A673 (cell line): ENCODE measurements at regions not wholly inside any gene's neighbourhood (a gene's known extent, or its start where the extent isn't known, plus 50 kb on each side); places are given as distances from the start of the nearest gene placed in this dataset.

Experiments used
- BruUV-seq: library from RNA; stranded (reverse); fragments of 400-500 nt; replicated peaks from 2 replicates; lab custom pipeline; 2021; lab: Mats Ljungman, UMichigan
- CTCF ChIA-PET: fragments of 300-600 bp; sonication (Branson Sonifier 250); formaldehyde crosslinking; loops from one replicate; lab custom pipeline; 2022; ENCODE audit warnings: antibody characterized with exemption; lab: Charles Lee
- POLR2A ChIA-PET: fragments of 300-600 bp; sonication (Branson Sonifier 250); formaldehyde crosslinking; loops from one replicate; lab custom pipeline; 2022; ENCODE audit warnings: antibody characterized with exemption; ENCODE audit not compliant: low non-redundant PET; lab: Charles Lee
- DNase-seq: peaks from one replicate; pipeline ENCODE4 v3.0.0-alpha.2; 2015; ENCODE audit warnings: low spot score
- H3K27ac ChIP-seq: fragments of 200-600 bp; sonication (generic); 2 replicates; pipeline ENCODE4 v1.5.1; 2016; ENCODE audit warnings: mixed run types, low read depth, mild to moderate bottlenecking, mixed read lengths, antibody characterized with exemption, low read length; ENCODE audit not compliant: poor library complexity, severe bottlenecking
- H3K27me3 ChIP-seq: fragments of 200-600 bp; sonication (generic); replicated peaks from 2 replicates; pipeline ENCODE4 v1.6.1; 2017; ENCODE audit warnings: mixed run types, low read depth, mild to moderate bottlenecking, mixed read lengths, antibody characterized with exemption, low read length; ENCODE audit not compliant: insufficient read depth, poor library complexity
- H3K36me3 ChIP-seq: fragments of 200-600 bp; sonication (generic); 2 replicates; pipeline ENCODE4 v1.6.1; 2016; ENCODE audit warnings: mixed run types, mild to moderate bottlenecking, mixed read lengths, antibody characterized with exemption, low read length; ENCODE audit not compliant: insufficient read depth, poor library complexity, severe bottlenecking
- H3K4me1 ChIP-seq: fragments of 200-600 bp; sonication (generic); 2 replicates; pipeline ENCODE4 v1.6.1; 2017; ENCODE audit warnings: mixed run types, mild to moderate bottlenecking, mixed read lengths, antibody characterized with exemption, low read length; ENCODE audit not compliant: insufficient read depth, poor library complexity, severe bottlenecking
- H3K4me3 ChIP-seq: fragments of 200-600 bp; sonication (generic); 2 replicates; pipeline ENCODE4 v1.5.1; 2016; ENCODE audit warnings: low read depth, mixed run types, mild to moderate bottlenecking, mixed read lengths, low read length; ENCODE audit not compliant: poor library complexity, severe bottlenecking
- H3K9me3 ChIP-seq: fragments of 200-600 bp; sonication (generic); 2 replicates; pipeline ENCODE4 v1.6.1; 2016; ENCODE audit warnings: mixed run types, low read depth, mild to moderate bottlenecking, mixed read lengths, antibody characterized with exemption, low read length; ENCODE audit not compliant: poor library complexity, severe bottlenecking
- EZH2 ChIP-seq: fragments of 200-600 bp; sonication (generic); IDR thresholded peaks from 2 replicates; pipeline ENCODE4 v1.6.1; 2017; ENCODE audit warnings: borderline replicate concordance, low read depth, mild to moderate bottlenecking, mixed read lengths, antibody characterized with exemption, low read length; ENCODE audit not compliant: poor library complexity, severe bottlenecking
- intact Hi-C: fragments of 100-400 bp; cut with micrococcal nuclease; formaldehyde crosslinking; loops from one replicate; pipeline ENCODE4 v1.10.0; 2022; ENCODE audit not compliant: unreplicated experiment
- TF ChIP-seq, protein P1 (sequence below): fragments of 300-800, 200-600 bp; sonication (generic); conservative IDR thresholded peaks from 2 replicates; pipeline ENCODE4 v1.5.1; 2017; ENCODE audit warnings: low read depth, mild to moderate bottlenecking, antibody characterized with exemption, low read length, moderate library complexity, mixed read lengths

DNA sequence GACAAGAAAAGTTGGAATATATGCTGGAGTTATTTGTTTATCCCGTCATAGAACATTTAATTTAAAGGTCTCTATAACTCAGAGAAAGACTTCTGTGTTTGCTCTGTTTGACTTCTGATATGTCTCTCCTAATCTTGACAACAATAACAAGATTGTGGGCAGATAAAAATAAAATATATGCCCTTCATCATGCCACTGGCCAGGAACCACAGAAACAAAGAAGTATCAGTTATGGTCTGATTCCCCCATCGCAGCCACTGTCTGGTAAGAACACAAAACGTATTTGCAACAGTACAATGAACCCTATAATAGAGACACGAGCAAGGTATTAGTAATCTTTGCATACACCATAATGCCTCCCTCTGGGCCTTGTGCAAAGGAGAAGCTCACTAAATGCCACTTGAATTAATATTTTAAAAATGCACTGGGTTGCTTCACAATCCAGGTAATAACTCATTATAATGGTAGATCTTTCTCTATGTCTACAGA, 1498.3 kb downstream of the CDH11 start:
- no peaks in the 10 kb centered on the region for H3K27me3 ChIP-seq
- H3K9me3 ChIP-seq: no peaks in the 10 kb centered on the region
- BruUV-seq: no TSS peak
- CTCF ChIA-PET: no interaction called here
- no peaks in the 10 kb centered on the region for H3K4me1 ChIP-seq
- POLR2A ChIA-PET: no interaction called here
- intact Hi-C loops: no loop called here
- H3K36me3 ChIP-seq: no peaks in the 10 kb centered on the region
- DNase-seq: no peak
- H3K27ac ChIP-seq: no peak overlapping the region
- TF ChIP-seq, protein P1, sequence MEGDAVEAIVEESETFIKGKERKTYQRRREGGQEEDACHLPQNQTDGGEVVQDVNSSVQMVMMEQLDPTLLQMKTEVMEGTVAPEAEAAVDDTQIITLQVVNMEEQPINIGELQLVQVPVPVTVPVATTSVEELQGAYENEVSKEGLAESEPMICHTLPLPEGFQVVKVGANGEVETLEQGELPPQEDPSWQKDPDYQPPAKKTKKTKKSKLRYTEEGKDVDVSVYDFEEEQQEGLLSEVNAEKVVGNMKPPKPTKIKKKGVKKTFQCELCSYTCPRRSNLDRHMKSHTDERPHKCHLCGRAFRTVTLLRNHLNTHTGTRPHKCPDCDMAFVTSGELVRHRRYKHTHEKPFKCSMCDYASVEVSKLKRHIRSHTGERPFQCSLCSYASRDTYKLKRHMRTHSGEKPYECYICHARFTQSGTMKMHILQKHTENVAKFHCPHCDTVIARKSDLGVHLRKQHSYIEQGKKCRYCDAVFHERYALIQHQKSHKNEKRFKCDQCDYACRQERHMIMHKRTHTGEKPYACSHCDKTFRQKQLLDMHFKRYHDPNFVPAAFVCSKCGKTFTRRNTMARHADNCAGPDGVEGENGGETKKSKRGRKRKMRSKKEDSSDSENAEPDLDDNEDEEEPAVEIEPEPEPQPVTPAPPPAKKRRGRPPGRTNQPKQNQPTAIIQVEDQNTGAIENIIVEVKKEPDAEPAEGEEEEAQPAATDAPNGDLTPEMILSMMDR: no peak
- no peak for TF ChIP-seq EZH2
- no peak overlapping the region for H3K4me3 ChIP-seq

DNA sequence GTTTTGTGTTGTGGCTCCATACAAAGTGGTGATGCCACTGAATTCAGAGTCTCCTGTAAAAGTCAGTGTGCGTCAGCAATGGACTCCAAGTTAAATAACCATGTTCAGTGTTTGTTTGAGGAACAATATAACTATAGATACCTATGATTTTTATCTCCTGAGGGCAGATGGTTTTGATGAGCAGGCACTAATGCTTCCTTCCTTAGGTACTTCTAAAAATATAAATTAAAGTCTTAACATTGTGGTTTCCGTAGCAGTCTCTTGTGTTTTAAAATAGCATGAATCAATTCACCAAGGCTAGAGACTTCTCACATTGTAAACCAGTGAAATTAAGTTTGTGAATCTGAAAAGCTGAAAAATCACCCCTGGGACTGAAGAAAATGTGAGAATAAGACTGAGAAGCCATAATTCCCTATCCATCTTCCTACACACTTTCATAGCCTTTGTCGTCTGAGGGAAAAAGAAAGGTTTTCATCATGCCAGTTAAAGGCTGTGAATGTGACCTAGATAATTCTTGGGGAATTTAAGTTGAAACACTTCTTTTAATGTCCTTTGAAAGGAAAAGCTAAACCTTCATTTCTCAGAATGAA, 1502.9 kb downstream of the CDH11 start:
- TF ChIP-seq, protein P1: no peak
- no peak for TF ChIP-seq EZH2
- no peak for DNase-seq
- Histone ChIP-seq H3K27ac (no peak overlapping the region), H3K4me3 (no peak overlapping the region), H3K4me1 (no peaks in the 10 kb centered on the region), H3K36me3 (no peaks in the 10 kb centered on the region), H3K9me3 (no peaks in the 10 kb centered on the region), H3K27me3 (no peaks in the 10 kb centered on the region)
- intact Hi-C loops: no loop called here
- CTCF ChIA-PET: no interaction called here
- POLR2A ChIA-PET: no interaction called here
- BruUV-seq: no TSS peak

DNA sequence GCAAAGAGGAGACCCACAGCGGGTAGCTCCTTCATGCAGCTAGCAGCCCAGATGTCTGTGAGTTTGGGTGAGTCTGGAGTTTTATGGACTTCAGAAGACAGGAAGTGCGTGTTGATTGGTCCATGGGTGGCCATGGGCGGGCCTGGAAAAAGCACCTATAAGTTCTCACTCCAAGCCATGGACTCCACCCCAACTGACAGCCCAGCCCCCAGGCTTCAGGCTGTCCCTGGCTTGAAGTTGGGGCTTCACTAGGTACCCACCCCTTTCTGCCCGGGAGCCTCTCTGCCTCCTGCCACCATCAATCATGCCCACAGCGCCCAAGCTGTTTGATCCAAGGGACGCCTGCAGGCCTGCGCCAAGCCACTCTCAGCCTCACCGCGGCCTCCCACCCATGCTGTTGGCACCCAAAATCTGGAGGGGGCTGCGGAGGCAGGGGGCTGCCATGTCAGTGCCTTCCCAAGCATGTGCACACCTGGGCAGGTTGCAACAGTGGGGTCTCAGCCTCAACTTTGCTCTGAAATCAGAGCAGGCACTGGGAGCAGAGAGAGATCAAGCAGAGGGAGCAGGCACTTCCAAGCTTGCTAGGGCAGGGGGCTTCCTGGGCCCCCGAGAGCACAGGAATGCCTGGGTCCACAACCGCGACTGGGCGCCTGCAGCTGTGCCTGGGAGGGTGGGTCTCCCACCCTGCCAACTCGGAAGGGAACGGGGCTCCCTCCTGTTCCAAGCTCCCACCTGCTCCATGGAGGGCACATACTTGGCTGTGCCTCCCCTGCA, 1503.7 kb downstream of the CDH11 start:
- Histone ChIP-seq H3K9me3 (no peaks in the 10 kb centered on the region), H3K27me3 (no peaks in the 10 kb centered on the region), H3K4me3 (peak overlapping the region; percentile 32), H3K4me1 (no peaks in the 10 kb centered on the region), H3K27ac (no peak overlapping the region), H3K36me3 (no peaks in the 10 kb centered on the region)
- CTCF ChIA-PET: no interaction called here
- POLR2A ChIA-PET: no interaction called here
- DNase-seq: peak; percentile 9
- TF ChIP-seq, protein P1: no peak
- TF ChIP-seq EZH2: no peak
- intact Hi-C loops: no loop called here
- BruUV-seq: no TSS peak
